GM18951 (cell line): ENCODE measurements at regions not wholly inside any gene's neighbourhood (a gene's known extent, or its start where the extent isn't known, plus 50 kb on each side); places are given as distances from the start of the nearest gene placed in this dataset.
"Not testable (repeated sequence)": the region's sequence is repeated elsewhere in the genome, so short reads cannot be mapped to it uniquely, and the experiment has no call there.

ENCODE experiments used
- POLR2A ChIP-seq: IDR thresholded peaks from 4 replicates; pipeline ENCODE4 v1.6.1; 2011; ENCODE audit warnings: mild to moderate bottlenecking; ENCODE audit not compliant: insufficient read length, insufficient read depth; ENCODE audit errors: extremely low read depth
- in situ Hi-C: fragments of 300-500 bp; cut with MboI; formaldehyde crosslinking; loops from one replicate; pipeline ENCODE4 v1.12.0; 2022; ENCODE audit warnings: low sequenced_read_pairs, mixed read lengths, inconsistent platforms; ENCODE audit not compliant: unreplicated experiment

- no peak for TF ChIP-seq POLR2A
- in situ Hi-C loops = no loop called here
These were observed 253.0 kb downstream of the KTN1 start for GRCh38 chr14:55832974-55833373.

GRCh38 chr14:55834390-55834789, 254.4 kb downstream of the KTN1 start:
- in situ Hi-C loops = no loop called here
- TF ChIP-seq POLR2A = no peak

- in situ Hi-C loops = no loop called here
- no peak for TF ChIP-seq POLR2A
These were observed 256.0 kb downstream of the KTN1 start for GRCh38 chr14:55835985-55836384.

GRCh38 chr14:55837467-55837866, 257.5 kb downstream of the KTN1 start:
- in situ Hi-C loops = no loop called here
- TF ChIP-seq POLR2A = no peak

GRCh38 chr14:55838529-55839052, 258.6 kb downstream of the KTN1 start:
- in situ Hi-C loops = no loop called here
- no peak for TF ChIP-seq POLR2A

GRCh38 chr14:55839301-55839947, 259.4 kb downstream of the KTN1 start:
- in situ Hi-C loops = not testable (repeated sequence)

- in situ Hi-C loops = no loop called here
- no peak for TF ChIP-seq POLR2A
These were observed 260.8 kb downstream of the KTN1 start for GRCh38 chr14:55840821-55841220.

- TF ChIP-seq POLR2A = no peak
- in situ Hi-C loops = no loop called here
These were observed 261.6 kb downstream of the KTN1 start for GRCh38 chr14:55841625-55842024.

GRCh38 chr14:55843718-55844403, 263.9 kb downstream of the KTN1 start:
- in situ Hi-C loops = no loop called here
- TF ChIP-seq POLR2A = no peak

- in situ Hi-C loops = no loop called here
These were observed 266.2 kb downstream of the KTN1 start for GRCh38 chr14:55845963-55846825.

GRCh38 chr14:55846826-55847446, 266.9 kb downstream of the KTN1 start:
- no peak for TF ChIP-seq POLR2A
- in situ Hi-C loops = no loop called here

More at GRCh38 chr14:55845963-55846825, 266.2 kb downstream of the KTN1 start:
- no peak for TF ChIP-seq POLR2A

- no peak for TF ChIP-seq POLR2A
These were observed 267.8 kb downstream of the KTN1 start for GRCh38 chr14:55847766-55848165.

GRCh38 chr14:55848964-55849363, 269.0 kb downstream of the KTN1 start:
- TF ChIP-seq POLR2A = no peak
- in situ Hi-C loops = no loop called here

More at GRCh38 chr14:55847766-55848165, 267.8 kb downstream of the KTN1 start:
- in situ Hi-C loops = no loop called here
